IMR-90 (cell line): ENCODE measurements at regions not wholly inside any gene's neighbourhood (a gene's known extent, or its start where the extent isn't known, plus 50 kb on each side); places are given as distances from the start of the nearest gene placed in this dataset.

Experiments
- ATAC-seq: fragments of 200-7000 bp; cut with Tn5 transposase; 2 replicates; pipeline ENCODE4 v1.9.1; 2020; ENCODE audit warnings: low read depth, mild to moderate bottlenecking, moderate library complexity
- BruUV-seq: library from RNA; stranded (reverse); fragments of 400-500 nt; replicated peaks from 2 replicates; lab custom pipeline; 2021; lab: Mats Ljungman, UMichigan
- CTCF ChIA-PET: fragments of 300-600 bp; formaldehyde crosslinking; extraction: SDS; loops from one replicate; lab custom pipeline; 2021; ENCODE audit warnings: antibody characterized with exemption; lab: Yijun Ruan, JAX
- POLR2A ChIA-PET: fragments of 300-600 bp; sonication (Branson Sonifier 250); formaldehyde crosslinking; loops from one replicate; lab custom pipeline; 2022; ENCODE audit warnings: antibody characterized with exemption; ENCODE audit not compliant: unreplicated experiment; lab: Charles Lee
- DNase-seq: peaks from one replicate; pipeline ENCODE4 v3.0.0; 2013
- H2AFZ ChIP-seq: replicated peaks from 2 replicates; pipeline ENCODE3; 2013; ENCODE audit warnings: low read length, mild to moderate bottlenecking; ENCODE audit not compliant: poor library complexity
- H2AK5ac ChIP-seq: 2 replicates; pipeline ENCODE4 v1.6.1; 2013; ENCODE audit warnings: low read depth, low read length, inconsistent platforms
- H2AK9ac ChIP-seq: replicated peaks from 2 replicates; pipeline ENCODE3; 2013; ENCODE audit warnings: mild to moderate bottlenecking, low read depth, low read length, moderate library complexity; ENCODE audit not compliant: poor library complexity
- H2BK120ac ChIP-seq: 2 replicates; pipeline ENCODE4 v1.6.1; 2013; ENCODE audit warnings: low read depth, low read length, inconsistent platforms
- H2BK15ac ChIP-seq: 3 replicates; pipeline ENCODE4 v1.6.1; 2013; ENCODE audit warnings: low read depth, low read length, inconsistent platforms
- H2BK20ac ChIP-seq: 2 replicates; pipeline ENCODE4 v1.6.1; 2013; ENCODE audit warnings: low read depth, mild to moderate bottlenecking, inconsistent platforms, low read length, moderate library complexity
- H2BK5ac ChIP-seq: 2 replicates; pipeline ENCODE4 v1.6.1; 2013; ENCODE audit warnings: mild to moderate bottlenecking, low read depth, low read length, inconsistent platforms; ENCODE audit not compliant: poor library complexity, severe bottlenecking
- H3K14ac ChIP-seq: replicated peaks from 2 replicates; pipeline ENCODE4 v1.6.1; 2013; ENCODE audit warnings: low read depth, low read length, inconsistent platforms
- H3K18ac ChIP-seq: 2 replicates; pipeline ENCODE4 v1.6.1; 2013; ENCODE audit warnings: low read depth, low read length, control low read depth
- H3K23ac ChIP-seq: 2 replicates; pipeline ENCODE4 v1.6.1; 2013; ENCODE audit warnings: low read depth, low read length, inconsistent platforms
- H3K27ac ChIP-seq: 2 replicates; pipeline ENCODE4 v1.5.1; 2013; ENCODE audit warnings: mild to moderate bottlenecking, control low read depth, low read length; ENCODE audit not compliant: insufficient read depth
- H3K27me3 ChIP-seq: 2 replicates; pipeline ENCODE4 v1.6.1; 2013; ENCODE audit warnings: low read length; ENCODE audit not compliant: control insufficient read depth, insufficient read depth
- H3K36me3 ChIP-seq: 2 replicates; pipeline ENCODE4 v1.6.1; 2013; ENCODE audit warnings: low read length, mixed read lengths; ENCODE audit not compliant: control insufficient read depth, insufficient read depth
- H3K4ac ChIP-seq: 2 replicates; pipeline ENCODE4 v1.6.1; 2013; ENCODE audit warnings: low read depth, low read length, inconsistent platforms
- H3K4me1 ChIP-seq: 2 replicates; pipeline ENCODE4 v1.6.1; 2013; ENCODE audit warnings: low read length, mixed read lengths; ENCODE audit not compliant: control insufficient read depth, insufficient read depth
- H3K4me2 ChIP-seq: 2 replicates; pipeline ENCODE4 v1.6.1; 2013; ENCODE audit warnings: low read depth, mild to moderate bottlenecking, control low read depth, low read length, moderate library complexity
- H3K4me3 ChIP-seq: 2 replicates; pipeline ENCODE4 v1.5.1; 2013; ENCODE audit warnings: low read depth, mild to moderate bottlenecking, control low read depth, low read length, moderate library complexity; ENCODE audit not compliant: insufficient read depth
- H3K56ac ChIP-seq: 2 replicates; pipeline ENCODE4 v1.6.1; 2013; ENCODE audit warnings: low read length, inconsistent platforms; ENCODE audit not compliant: insufficient read depth; ENCODE audit errors: extremely low read depth
- H3K79me1 ChIP-seq, 2 experiments: 2 replicates each; pipeline ENCODE4 v1.6.1; 2013; ENCODE audit warnings: low read length in 2 of 2, inconsistent platforms in 1 of 2, low read depth in 1 of 2
- H3K9ac ChIP-seq: 2 replicates; pipeline ENCODE4 v1.6.1; 2013; ENCODE audit warnings: low read depth, low read length, control low read depth
- H3K9me1 ChIP-seq: 2 replicates; pipeline ENCODE4 v1.6.1; 2013; ENCODE audit warnings: low read length, inconsistent platforms; ENCODE audit not compliant: insufficient read depth
- H3K9me3 ChIP-seq: 2 replicates; pipeline ENCODE4 v1.6.1; 2013; ENCODE audit warnings: low read length; ENCODE audit not compliant: control insufficient read depth, insufficient read depth
- H4K20me1 ChIP-seq: 2 replicates; pipeline ENCODE4 v1.6.1; 2013; ENCODE audit warnings: low read length, inconsistent platforms; ENCODE audit not compliant: insufficient read depth
- H4K5ac ChIP-seq: 2 replicates; pipeline ENCODE4 v1.6.1; 2013; ENCODE audit warnings: mild to moderate bottlenecking, low read depth, low read length, control low read depth
- H4K8ac ChIP-seq, 2 experiments: 2 replicates each; pipeline ENCODE4 v1.6.1; 2013; ENCODE audit warnings: low read depth in 2 of 2, low read length in 2 of 2, control low read depth in 1 of 2, inconsistent platforms in 1 of 2
- H4K91ac ChIP-seq: 2 replicates; pipeline ENCODE4 v1.6.1; 2013; ENCODE audit warnings: low read depth, low read length, inconsistent platforms; ENCODE audit not compliant: insufficient read depth
- BHLHE40 ChIP-seq: fragments of 150-350 bp; IDR thresholded peaks from 2 replicates; pipeline ENCODE4 v1.6.1; 2016; ENCODE audit warnings: mild to moderate bottlenecking, low read depth, low read length
- CEBPB ChIP-seq: IDR thresholded peaks from 2 replicates; pipeline ENCODE4 v1.6.1; 2012; ENCODE audit warnings: low read depth, low read length, improper control_type of control experiment
- CHD1 ChIP-seq: IDR thresholded peaks from 2 replicates; pipeline ENCODE4 v1.6.1; 2012; ENCODE audit warnings: low read depth, low read length, improper control_type of control experiment
- ELK1 ChIP-seq: fragments of 150-350 bp; IDR thresholded peaks from 2 replicates; pipeline ENCODE4 v1.6.1; 2016; ENCODE audit warnings: low read depth, mild to moderate bottlenecking, low read length, moderate library complexity, borderline replicate concordance
- FOS ChIP-seq: fragments of 150-350 bp; IDR thresholded peaks from 2 replicates; pipeline ENCODE4 v1.6.1; 2016; ENCODE audit warnings: low read depth, low read length
- MAFK ChIP-seq: IDR thresholded peaks from 2 replicates; pipeline ENCODE4 v1.6.1; 2012; ENCODE audit warnings: low read depth, low read length, improper control_type of control experiment
- MAZ ChIP-seq: IDR thresholded peaks from 2 replicates; pipeline ENCODE4 v1.6.1; 2012; ENCODE audit warnings: low read depth, mild to moderate bottlenecking, low read length, improper control_type of control experiment, moderate library complexity, borderline replicate concordance
- MXI1 ChIP-seq: IDR thresholded peaks from 2 replicates; pipeline ENCODE4 v1.6.1; 2012; ENCODE audit warnings: low read depth, mild to moderate bottlenecking, low read length, moderate library complexity, borderline replicate concordance
- NFE2L2 ChIP-seq: fragments of 150-350 bp; IDR thresholded peaks from 2 replicates; pipeline ENCODE4 v1.6.1; 2016; ENCODE audit warnings: low read depth, mild to moderate bottlenecking, low read length
- POLR2A ChIP-seq: IDR thresholded peaks from 2 replicates; pipeline ENCODE4 v1.6.1; 2012; ENCODE audit warnings: mild to moderate bottlenecking, low read depth, low read length
- RAD21 ChIP-seq: IDR thresholded peaks from 2 replicates; pipeline ENCODE4 v1.6.1; 2012; ENCODE audit warnings: low read length, improper control_type of control experiment
- RCOR1 ChIP-seq: IDR thresholded peaks from 2 replicates; pipeline ENCODE4 v1.6.1; 2012; ENCODE audit warnings: mild to moderate bottlenecking, low read length, improper control_type of control experiment; ENCODE audit not compliant: insufficient replicate concordance
- RFX5 ChIP-seq: IDR thresholded peaks from 2 replicates; pipeline ENCODE4 v1.8.0; 2012; ENCODE audit warnings: low read depth, mild to moderate bottlenecking, low read length, moderate library complexity
- SMC3 ChIP-seq: fragments of 150-350 bp; IDR thresholded peaks from 2 replicates; pipeline ENCODE4 v1.6.1; 2016; ENCODE audit warnings: low read depth, mild to moderate bottlenecking, antibody characterized with exemption, low read length, moderate library complexity
- WGBS, 2 experiments: methylation state at CpG; one replicate each; pipeline versions ENCODE4 v1.1.5 to v1.1.7; 2013; ENCODE audit warnings: missing lambda C conversion rate in 2 of 2; ENCODE audit not compliant: insufficient read length in 1 of 2; ENCODE audit errors: extremely low coverage in 2 of 2; 5-methylcytosine and 5-hydroxymethylcytosine counted together
- dilution Hi-C: fragments of 300-500 bp; cut with HindIII; formaldehyde crosslinking; loops from one replicate; pipeline ENCODE4 v1.14.3; 2018; ENCODE audit warnings: low sequenced_read_pairs; ENCODE audit not compliant: unreplicated experiment
- in situ Hi-C: fragments of 300-500 bp; cut with MboI; formaldehyde crosslinking; loops from 3 replicates; pipeline ENCODE4 v1.14.3; 2019; ENCODE audit warnings: low sequenced_read_pairs, inconsistent platforms, mixed read lengths
- intact Hi-C: fragments of 100-400 bp; cut with micrococcal nuclease; formaldehyde crosslinking; loops from 2 replicates; pipeline ENCODE4 v1.10.0; 2022
- TF ChIP-seq, protein P1 (sequence below): fragments of 150-350 bp; IDR thresholded peaks from 2 replicates; pipeline ENCODE4 v1.6.1; 2017; ENCODE audit warnings: mild to moderate bottlenecking, antibody characterized with exemption, low read length, low read depth
- TF ChIP-seq, protein P2 (sequence below): conservative IDR thresholded peaks from 2 replicates; pipeline ENCODE4 v1.5.1; 2012; ENCODE audit warnings: mild to moderate bottlenecking, low read depth, low read length, improper control_type of control experiment

- Histone ChIP-seq H3K4ac (no peak overlapping the region), H3K27ac (no peak overlapping the region), H2AK9ac (no peak overlapping the region), H3K23ac (no peak overlapping the region), H2AK5ac (no peak overlapping the region), H3K14ac (no peak overlapping the region), H3K4me2 (no peak overlapping the region), H2BK15ac (no peak overlapping the region), H3K4me3 (no peak overlapping the region), H4K8ac (no peak overlapping the region), H3K9ac (no peak overlapping the region), H3K79me1 (no peaks in the 10 kb centered on the region), H4K91ac (no peak overlapping the region), H2BK20ac (no peak overlapping the region), H2AFZ (no peak overlapping the region), H3K9me3 (peaks cover 7% of the 10 kb centered on the region), H4K5ac (no peak overlapping the region), H3K18ac (no peak overlapping the region), H2BK120ac (no peak overlapping the region), H3K36me3 (no peaks in the 10 kb centered on the region), H3K4me1 (no peaks in the 10 kb centered on the region), H2BK5ac (no peak overlapping the region), H3K27me3 (no peaks in the 10 kb centered on the region), H3K56ac (no peak overlapping the region), H3K9me1 (no peaks in the 10 kb centered on the region), H4K20me1 (no peaks in the 10 kb centered on the region)
- DNase-seq (no peak), ATAC-seq (no peak)
- BruUV-seq: no TSS peak
- ChIA-PET POLR2A (no interaction called here), CTCF (no interaction called here)
- intact Hi-C loops (no loop called here), in situ Hi-C loops (no loop called here), dilution Hi-C loops (no loop called here)
- no peak for TF ChIP-seq MAZ
- TF ChIP-seq MAFK: no peak
- TF ChIP-seq CHD1: no peak
- TF ChIP-seq RAD21: no peak
- TF ChIP-seq FOS: no peak
- no peak for TF ChIP-seq ELK1
- no peak for TF ChIP-seq RCOR1
- TF ChIP-seq RFX5: no peak
- TF ChIP-seq, protein P1, sequence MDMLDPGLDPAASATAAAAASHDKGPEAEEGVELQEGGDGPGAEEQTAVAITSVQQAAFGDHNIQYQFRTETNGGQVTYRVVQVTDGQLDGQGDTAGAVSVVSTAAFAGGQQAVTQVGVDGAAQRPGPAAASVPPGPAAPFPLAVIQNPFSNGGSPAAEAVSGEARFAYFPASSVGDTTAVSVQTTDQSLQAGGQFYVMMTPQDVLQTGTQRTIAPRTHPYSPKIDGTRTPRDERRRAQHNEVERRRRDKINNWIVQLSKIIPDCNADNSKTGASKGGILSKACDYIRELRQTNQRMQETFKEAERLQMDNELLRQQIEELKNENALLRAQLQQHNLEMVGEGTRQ: no peak
- no peak for TF ChIP-seq POLR2A
- TF ChIP-seq, protein P2, sequence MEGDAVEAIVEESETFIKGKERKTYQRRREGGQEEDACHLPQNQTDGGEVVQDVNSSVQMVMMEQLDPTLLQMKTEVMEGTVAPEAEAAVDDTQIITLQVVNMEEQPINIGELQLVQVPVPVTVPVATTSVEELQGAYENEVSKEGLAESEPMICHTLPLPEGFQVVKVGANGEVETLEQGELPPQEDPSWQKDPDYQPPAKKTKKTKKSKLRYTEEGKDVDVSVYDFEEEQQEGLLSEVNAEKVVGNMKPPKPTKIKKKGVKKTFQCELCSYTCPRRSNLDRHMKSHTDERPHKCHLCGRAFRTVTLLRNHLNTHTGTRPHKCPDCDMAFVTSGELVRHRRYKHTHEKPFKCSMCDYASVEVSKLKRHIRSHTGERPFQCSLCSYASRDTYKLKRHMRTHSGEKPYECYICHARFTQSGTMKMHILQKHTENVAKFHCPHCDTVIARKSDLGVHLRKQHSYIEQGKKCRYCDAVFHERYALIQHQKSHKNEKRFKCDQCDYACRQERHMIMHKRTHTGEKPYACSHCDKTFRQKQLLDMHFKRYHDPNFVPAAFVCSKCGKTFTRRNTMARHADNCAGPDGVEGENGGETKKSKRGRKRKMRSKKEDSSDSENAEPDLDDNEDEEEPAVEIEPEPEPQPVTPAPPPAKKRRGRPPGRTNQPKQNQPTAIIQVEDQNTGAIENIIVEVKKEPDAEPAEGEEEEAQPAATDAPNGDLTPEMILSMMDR: no peak
- TF ChIP-seq MXI1: no peak
- TF ChIP-seq NFE2L2: no peak
- no peak for TF ChIP-seq BHLHE40
- no peak for TF ChIP-seq SMC3
- TF ChIP-seq CEBPB: no peak
- whole genome bisulfite sequencing, 2 experiments: no CpG with 5 or more reads among the region's 2 CpGs
These were observed 415.2 kb upstream of the SMARCA2 start for GRCh38 chr9:1599961-1600360.
